Stimulated activated CD4-positive, alpha-beta T cell treated with anti-CD3 and anti-CD28 coated beads, Interleukin-2, amount 100 ng/mL, for 4 hours (primary cell): ENCODE measurements at regions not wholly inside any gene's neighbourhood (a gene's known extent, or its start where the extent isn't known, plus 50 kb on each side); places are given as distances from the start of the nearest gene placed in this dataset.
A peak's percentile ranks its signal among the peaks of the same experiment; 100 is the strongest.
"Not testable (repeated sequence)": the region's sequence is repeated elsewhere in the genome, so short reads cannot be mapped to it uniquely, and the experiment has no call there.

Experiments used
- DNase-seq: peaks from one replicate; pipeline ENCODE4 v3.0.0-alpha.2; 2020; ENCODE audit warnings: low read depth

DNA sequence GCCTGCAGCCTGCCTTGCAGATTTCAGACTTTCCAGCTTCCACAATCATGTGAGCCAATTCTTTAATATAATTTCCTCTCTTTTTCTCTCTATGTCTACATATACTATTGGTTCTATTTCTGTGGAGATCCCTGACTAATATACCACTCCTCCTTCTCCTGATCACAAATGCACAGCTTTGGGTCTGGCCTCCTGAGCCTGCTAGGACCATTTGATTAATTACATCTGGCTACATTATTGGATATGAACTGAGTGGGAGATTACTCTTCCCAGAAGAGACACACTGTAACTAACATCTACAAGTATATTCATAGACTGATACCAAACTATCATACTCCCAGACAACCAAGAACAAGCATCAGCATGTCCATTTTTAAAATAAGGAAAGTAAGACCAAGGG lies 188.9 kb upstream of the LMCD1 start:
- DNase-seq, result no peak

GRCh38 chr3:8313560-8314267 lies 187.9 kb upstream of the LMCD1 start:
- DNase-seq, result no peak

GRCh38 chr3:8315526-8315925 lies 186.1 kb upstream of the LMCD1 start:
- not testable (repeated sequence) for DNase-seq

DNA sequence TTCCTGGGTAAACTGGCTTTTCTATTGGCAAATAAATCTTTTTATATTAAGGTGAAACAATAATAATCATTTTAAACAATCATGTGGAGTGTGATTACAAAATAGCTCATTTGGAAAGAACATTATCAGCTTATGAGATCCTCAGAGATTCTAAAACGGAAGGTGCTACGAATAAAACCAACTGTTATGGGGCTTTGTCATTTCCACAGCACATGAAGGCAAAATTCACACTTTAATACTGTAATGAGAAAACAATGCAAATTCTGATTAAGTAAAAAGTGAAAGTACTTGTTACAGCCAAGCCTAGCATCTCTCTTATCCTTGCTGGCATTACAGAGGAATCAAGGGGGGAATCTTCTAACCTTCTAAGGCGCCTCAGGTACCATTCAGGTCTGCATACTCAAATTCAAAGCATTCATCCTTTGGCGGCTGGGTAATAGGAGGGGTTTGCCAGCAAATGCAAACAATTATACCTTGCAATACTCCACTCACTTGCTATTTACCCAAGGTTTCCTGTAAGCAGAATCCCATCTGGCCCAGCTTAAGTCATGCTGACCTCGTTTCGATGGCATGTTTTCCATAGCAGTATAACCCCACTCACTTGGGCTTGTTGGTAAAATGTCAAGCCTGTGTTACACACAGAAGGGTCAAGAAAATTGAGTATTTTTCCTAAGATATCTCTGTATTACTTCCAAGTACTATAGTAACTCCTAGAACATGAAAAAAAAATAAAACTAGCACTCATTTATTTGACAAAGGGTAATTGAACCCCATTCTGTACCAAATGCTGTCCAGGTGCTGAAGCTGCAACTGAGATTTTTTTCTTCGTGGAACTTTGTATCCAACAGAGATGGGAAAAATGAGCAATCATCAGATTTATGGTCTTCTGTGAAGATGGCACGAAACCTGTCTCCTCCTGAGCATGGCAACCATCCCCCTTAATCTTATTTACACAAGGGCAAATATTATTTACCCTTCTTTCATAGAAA lies 183.7 kb upstream of the LMCD1 start:
- DNase-seq, result no peak

GRCh38 chr3:8319935-8320634 lies 181.5 kb upstream of the LMCD1 start:
- no peak for DNase-seq

DNA sequence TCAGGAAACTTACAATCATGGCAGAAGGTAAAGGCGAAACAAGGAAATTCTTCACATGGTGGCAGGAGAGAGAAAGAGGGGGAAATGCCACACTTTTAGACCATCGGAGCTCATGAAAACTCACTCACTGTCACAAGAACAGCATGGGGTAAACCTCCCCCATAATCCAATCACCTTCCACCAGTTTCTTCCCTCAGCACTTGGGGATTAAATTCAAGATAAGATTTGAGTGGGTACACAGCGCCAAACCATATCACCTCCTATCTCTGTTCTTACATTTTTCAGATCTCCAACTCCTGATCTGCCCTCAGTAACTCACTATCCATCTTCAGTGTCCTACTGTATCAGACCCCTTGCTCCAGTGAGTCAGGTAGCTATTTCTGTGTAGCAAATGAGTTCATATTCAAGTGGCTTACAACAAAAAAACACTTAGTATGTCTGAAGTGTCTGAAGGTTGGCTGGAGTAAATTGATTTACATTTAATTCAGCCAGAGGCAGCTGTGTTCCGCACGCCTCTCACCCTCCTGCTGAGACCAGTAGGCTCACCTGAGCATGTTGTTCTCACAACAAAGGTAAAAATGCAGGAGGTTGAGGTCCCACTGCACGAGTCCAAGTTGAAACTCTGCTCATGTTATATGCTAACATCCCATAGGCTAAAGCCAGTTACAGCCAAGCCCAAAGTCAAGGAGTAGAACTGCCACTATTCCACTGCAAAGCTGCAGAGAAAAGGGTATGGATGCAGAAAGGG lies 180.7 kb upstream of the LMCD1 start:
- no peak for DNase-seq

GRCh38 chr3:8324747-8325146 lies 176.9 kb upstream of the LMCD1 start:
- peak; percentile 2 for DNase-seq

- DNase-seq, result no peak
Measured at GRCh38 chr3:8325306-8325705, 176.3 kb upstream of the LMCD1 start.

GRCh38 chr3:8325833-8326232 lies 175.8 kb upstream of the LMCD1 start:
- DNase-seq, result not testable (repeated sequence)

- no peak for DNase-seq
Measured at GRCh38 chr3:8327739-8328138, 173.9 kb upstream of the LMCD1 start.

DNA sequence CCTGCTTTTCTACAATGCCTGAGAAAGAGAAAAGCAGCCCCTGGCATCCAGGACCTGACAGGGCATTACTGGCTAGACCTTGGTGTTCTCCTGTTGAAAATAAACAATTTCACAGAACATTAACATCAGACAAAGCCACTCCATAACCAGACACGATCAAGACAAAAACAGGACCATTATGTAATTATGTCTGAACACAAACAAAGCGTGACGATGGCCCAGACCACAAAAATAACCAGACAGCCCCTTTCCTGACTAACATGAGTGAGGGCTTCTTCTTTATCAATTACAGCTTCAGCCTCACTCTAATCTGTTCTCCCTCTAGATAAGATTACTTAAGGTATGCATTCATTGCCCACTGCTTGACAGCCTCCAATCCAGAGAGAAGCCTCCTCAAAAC lies 172.7 kb upstream of the LMCD1 start:
- DNase-seq, result no peak

DNA sequence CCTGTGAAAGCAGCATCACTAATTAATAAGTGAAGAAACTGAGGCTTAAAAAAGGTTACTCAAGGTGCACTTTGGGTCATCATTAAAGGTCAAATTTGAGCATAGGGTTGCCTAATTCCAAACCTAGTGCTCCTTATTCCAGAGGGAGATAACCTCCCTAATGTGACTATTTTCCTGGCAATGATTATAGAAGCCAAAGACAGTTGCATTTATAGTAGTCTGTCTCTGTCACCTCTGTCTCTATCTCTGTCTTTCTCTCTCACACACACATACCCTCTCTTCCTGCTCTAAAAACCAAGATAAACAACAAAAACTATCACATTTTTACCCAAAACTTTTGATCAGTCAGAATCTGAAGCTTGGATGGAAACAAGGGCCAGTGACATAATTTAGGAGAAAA lies 172.0 kb upstream of the LMCD1 start:
- no peak for DNase-seq

DNA sequence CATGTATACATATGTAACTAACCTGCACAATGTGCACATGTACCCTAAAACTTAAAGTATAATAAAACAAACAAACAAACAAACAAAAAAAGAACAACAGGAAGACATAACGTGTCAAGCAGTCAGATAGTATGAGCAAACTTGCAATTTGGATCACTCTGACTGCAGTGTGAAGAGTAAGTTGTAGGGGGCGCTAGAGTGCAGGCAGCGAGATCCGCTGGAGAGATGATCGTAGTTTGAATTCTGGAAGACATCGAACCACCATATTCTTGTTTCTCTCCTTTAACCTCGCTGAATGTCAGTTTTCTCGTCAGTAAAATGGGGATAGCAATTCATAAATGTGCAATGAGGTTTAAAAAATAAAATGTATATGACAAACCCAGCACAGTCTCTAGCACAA lies 165.2 kb upstream of the LMCD1 start:
- no peak for DNase-seq

DNA sequence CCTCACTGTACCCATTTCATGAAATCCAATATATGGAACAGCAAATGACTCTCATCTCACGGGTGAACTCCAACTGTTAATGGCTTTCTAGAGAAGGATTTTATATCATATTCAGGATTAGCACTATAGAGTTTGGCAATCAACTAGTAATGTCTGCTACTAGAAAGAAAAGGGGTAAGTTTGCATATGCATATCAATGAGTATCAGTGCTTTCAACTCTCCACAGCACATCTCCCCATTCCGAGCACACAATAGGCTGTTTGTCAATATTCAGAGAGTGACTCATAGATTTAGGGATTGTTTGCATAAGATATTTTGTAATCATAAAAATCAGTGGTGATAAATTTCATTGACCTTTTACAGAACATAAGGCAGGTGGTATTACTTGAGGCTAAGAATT lies 163.2 kb upstream of the LMCD1 start:
- DNase-seq, result no peak

DNA sequence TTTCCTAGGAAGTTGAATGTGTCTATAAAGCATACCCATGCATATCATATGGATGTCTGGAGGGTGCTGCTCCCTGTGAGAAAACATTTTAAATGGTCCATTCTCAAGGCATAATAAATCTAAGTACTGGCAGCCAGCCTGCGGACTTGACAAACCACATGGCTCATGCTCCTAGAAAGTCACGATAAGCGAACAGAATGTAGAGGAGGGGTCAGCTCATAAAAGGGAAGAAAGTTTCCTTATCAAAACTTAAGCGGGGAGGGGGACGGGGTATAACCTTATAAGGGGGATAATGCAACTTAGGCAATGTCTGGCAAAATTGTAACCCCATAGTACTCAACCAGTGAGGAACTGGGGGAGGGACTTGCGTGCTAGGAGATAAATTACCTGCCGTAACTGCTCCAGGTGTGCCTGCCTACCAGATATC lies 159.8 kb upstream of the LMCD1 start:
- DNase-seq, result no peak

GRCh38 chr3:8343058-8343457 lies 158.6 kb upstream of the LMCD1 start:
- no peak for DNase-seq

DNA sequence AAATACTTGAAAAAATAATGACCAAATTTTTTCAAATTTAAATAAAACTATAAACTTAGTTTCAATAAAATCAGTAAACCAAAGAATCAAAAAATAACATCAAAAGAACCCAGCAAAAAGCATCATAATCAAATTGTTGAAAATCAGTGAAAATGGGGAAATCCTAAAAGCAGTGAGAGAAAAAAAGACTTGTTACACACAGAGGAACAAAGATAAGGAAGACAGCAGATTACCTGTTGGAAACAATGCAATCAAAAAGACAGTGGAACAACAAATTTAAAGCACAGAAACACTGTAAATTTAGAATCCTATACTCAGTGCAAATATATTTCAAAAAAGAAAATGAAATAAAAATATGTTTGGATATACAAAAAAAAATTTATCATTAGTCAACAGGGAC lies 156.2 kb upstream of the LMCD1 start:
- no peak for DNase-seq

- DNase-seq, result no peak
Measured at GRCh38 chr3:8348076-8348475, 153.5 kb upstream of the LMCD1 start.

DNA sequence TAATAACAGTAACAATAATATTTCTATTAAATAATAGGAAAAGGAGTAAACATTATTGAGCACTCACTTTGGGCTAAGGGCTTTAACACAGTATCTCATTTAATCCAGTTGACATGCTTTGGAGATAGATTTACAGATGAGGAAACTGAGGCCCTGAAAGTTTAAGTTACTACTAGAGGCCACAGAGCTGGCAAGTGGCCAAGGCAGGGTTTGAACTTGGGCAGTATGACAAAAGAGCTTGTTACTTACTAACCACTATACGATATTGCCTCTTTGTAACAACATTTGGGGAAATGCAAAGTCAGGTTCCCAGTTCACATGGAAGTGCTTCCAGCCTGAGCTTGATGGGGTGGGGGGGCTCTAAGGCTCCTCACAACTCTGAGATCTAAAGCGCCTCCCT lies 149.1 kb upstream of the LMCD1 start:
- no peak for DNase-seq

GRCh38 chr3:8353364-8353763 lies 148.3 kb upstream of the LMCD1 start:
- no peak for DNase-seq

DNA sequence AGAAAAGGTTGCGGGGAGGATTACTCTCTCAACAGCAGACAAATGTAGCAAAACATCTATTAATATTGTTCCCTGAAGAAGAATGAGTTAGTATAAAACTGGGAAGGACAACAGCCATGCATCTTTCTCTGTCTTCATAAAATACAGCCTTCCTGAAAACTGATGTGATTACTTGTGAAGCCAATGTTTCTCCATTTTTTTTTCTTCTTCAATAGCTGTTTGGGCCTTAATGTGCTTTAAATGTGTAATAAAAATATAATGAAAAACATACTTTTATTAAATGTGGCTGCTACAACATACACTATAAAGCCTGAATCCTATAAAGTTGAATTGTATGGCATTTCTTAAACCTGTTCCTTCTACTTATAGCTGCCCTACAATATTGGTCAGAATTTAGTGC lies 146.3 kb upstream of the LMCD1 start:
- no peak for DNase-seq

DNA sequence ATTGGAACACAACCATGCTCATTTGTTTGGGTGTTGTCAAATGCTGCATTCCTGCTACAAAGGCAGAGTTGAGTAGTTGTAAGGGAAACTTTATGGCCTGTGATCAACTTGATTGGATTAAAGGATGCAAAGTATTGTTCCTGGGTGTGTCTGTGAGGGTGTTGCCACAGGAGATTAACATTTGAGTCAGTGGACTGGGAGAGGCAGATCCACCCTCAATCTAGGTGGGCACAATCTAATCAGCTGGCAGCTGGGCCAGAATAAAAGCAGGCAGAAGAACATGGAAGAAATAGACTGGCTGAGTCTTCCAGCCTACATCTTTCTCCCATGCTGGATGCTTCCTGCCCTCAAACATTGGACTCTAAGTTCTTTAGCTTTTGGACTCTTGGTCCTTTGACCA lies 145.6 kb upstream of the LMCD1 start:
- not testable (repeated sequence) for DNase-seq
